ENCODE measurements at regions not wholly inside any gene's neighbourhood (a gene's known extent, or its start where the extent isn't known, plus 50 kb on each side); places are given as distances from the start of the nearest gene placed in this dataset.

GRCh38 chr22:49619301-49619700, 208.4 kb downstream of the BRD1 start:
- no peak for TF ChIP-seq CTCF (IDR thresholded peaks at IDR 0.05)
- no peak for TF ChIP-seq EZH2 (IDR thresholded peaks at IDR 0.05; ENCODE audit: borderline replicate concordance, insufficient read depth, low read depth, low read length, poor library complexity, severe bottlenecking)
